HepG2 (cell line): ENCODE measurements at regions not wholly inside any gene's neighbourhood (a gene's known extent, or its start where the extent isn't known, plus 50 kb on each side); places are given as distances from the start of the nearest gene placed in this dataset.

Experiments
- ATAC-seq: fragments of 200-7000 bp; cut with Tn5 transposase; 3 replicates; pipeline ENCODE4 v1.9.1; 2020; ENCODE audit warnings: mild to moderate bottlenecking, moderate library complexity
- BruUV-seq: library from RNA; stranded (reverse); fragments of 400-500 nt; replicated peaks from 2 replicates; lab custom pipeline; 2021; lab: Mats Ljungman, UMichigan
- CTCF ChIA-PET: fragments of 300-600 bp; formaldehyde crosslinking; extraction: SDS; loops from one replicate; lab custom pipeline; 2021; ENCODE audit warnings: low total read pairs, inconsistent platforms, low intra/inter-chr PET ratio; lab: Yijun Ruan, JAX
- POLR2A ChIA-PET: fragments of 350-600 bp; sonication (Branson Sonifier 250); formaldehyde crosslinking; loops from one replicate; lab custom pipeline; 2020; ENCODE audit warnings: antibody characterized with exemption, inconsistent platforms; lab: Yijun Ruan, JAX
- DNase-seq: peaks from one replicate; pipeline ENCODE4 v3.0.0-alpha.2; 2015; ENCODE audit warnings: low spot score
- FAIRE-seq: peaks from 3 replicates; lab custom pipeline; 2011; peaks lifted over from hg19 to GRCh38; lab: Jason Lieb, UNC
- H2AFZ ChIP-seq: one replicate; pipeline ENCODE4 v1.6.1; 2011; ENCODE audit warnings: low read length, inconsistent platforms
- H3K27ac ChIP-seq: fragments of 300-600 bp; 3 replicates; pipeline ENCODE4 v1.8.0; 2011; ENCODE audit warnings: mixed run types, mild to moderate bottlenecking, mixed read lengths, low read length, inconsistent platforms; ENCODE audit not compliant: insufficient read depth; ENCODE audit errors: extremely low read length
- H3K27me3 ChIP-seq, 2 experiments: fragments of 200-600 bp in 1 of 2; 2 replicates in 1 of 2; 3 replicates in 1 of 2; pipeline versions ENCODE4 v1.6.0 to v1.8.0; 2011; ENCODE audit warnings: low read length in 2 of 2, mild to moderate bottlenecking in 2 of 2, moderate library complexity in 2 of 2, inconsistent platforms in 1 of 2; ENCODE audit not compliant: insufficient read depth in 2 of 2, control insufficient read depth in 1 of 2
- H3K36me3 ChIP-seq, 2 experiments: fragments of 200-600 bp in 1 of 2; replicated peaks in 1 of 2; 2 replicates in 1 of 2; 3 replicates in 1 of 2; pipeline versions ENCODE4 v1.5.1 to v1.8.0; 2011; ENCODE audit warnings: low read length in 2 of 2, inconsistent platforms in 1 of 2; ENCODE audit not compliant: insufficient read depth in 2 of 2, control insufficient read depth in 1 of 2
- H3K4me1 ChIP-seq: 2 replicates; pipeline ENCODE4 v1.5.1; 2012; ENCODE audit warnings: low read length, inconsistent platforms; ENCODE audit not compliant: insufficient read depth
- H3K4me2 ChIP-seq: 2 replicates; pipeline ENCODE4 v1.6.0; 2011; ENCODE audit warnings: low read depth, low read length, inconsistent platforms
- H3K4me3 ChIP-seq, 3 experiments: fragments of 200-600 bp in 1 of 3; sonication (generic), shearing (Covaris generic) in 1 of 3; replicated peaks in 1 of 3; 2 replicates each; pipeline ENCODE4 v1.5.1; 2011 to 2016; ENCODE audit warnings: low read length in 3 of 3, inconsistent platforms in 2 of 3, low read depth in 2 of 3, mild to moderate bottlenecking in 2 of 3, control low read depth in 1 of 3, mixed read lengths in 1 of 3; ENCODE audit not compliant: insufficient read depth in 1 of 3
- H3K79me2 ChIP-seq: one replicate; pipeline ENCODE4 v1.6.1; 2011; ENCODE audit warnings: low read length, inconsistent platforms; ENCODE audit not compliant: insufficient read depth
- H3K9ac ChIP-seq: 2 replicates; pipeline ENCODE4 v1.6.0; 2011; ENCODE audit warnings: mild to moderate bottlenecking, low read depth, low read length, inconsistent platforms; ENCODE audit not compliant: insufficient read depth
- H3K9me3 ChIP-seq: 2 replicates; pipeline ENCODE4 v1.5.1; 2012; ENCODE audit warnings: mild to moderate bottlenecking, low read length
- H4K20me1 ChIP-seq: 2 replicates; pipeline ENCODE4 v1.6.0; 2011; ENCODE audit warnings: inconsistent platforms, mild to moderate bottlenecking, low read length, moderate library complexity; ENCODE audit not compliant: insufficient read depth
- CCAR2 ChIP-seq: fragments of 200-400 bp; formaldehyde crosslinking; optimal IDR thresholded peaks from 2 replicates; pipeline ENCODE3; 2018; ENCODE audit warnings: low read depth, mild to moderate bottlenecking, low read length, moderate library complexity
- DRAP1 ChIP-seq: IDR thresholded peaks from 2 replicates; pipeline ENCODE4 v1.6.1; 2016; ENCODE audit warnings: missing genetic modification reagents, missing compliant biosample characterization
- FOXA1 ChIP-seq, 2 experiments: fragments of 450-650 bp in 1 of 2; sonication (generic) in 1 of 2; formaldehyde crosslinking in 1 of 2; IDR thresholded peaks; 2 replicates each; pipeline versions ENCODE4 v1.4.0 to v1.6.1; 2016 to 2020; ENCODE audit warnings: missing genetic modification reagents in 1 of 2
- GATAD1 ChIP-seq: IDR thresholded peaks from 2 replicates; pipeline ENCODE4 v1.6.1; 2016; ENCODE audit warnings: missing genetic modification reagents, missing compliant biosample characterization
- HNRNPUL1 ChIP-seq: fragments of 200-400 bp; formaldehyde crosslinking; IDR thresholded peaks from 2 replicates; pipeline ENCODE4 v1.6.1; 2017; ENCODE audit warnings: low read depth, mild to moderate bottlenecking, low read length, moderate library complexity
- JARID2 ChIP-seq: sonication (generic); formaldehyde crosslinking; IDR thresholded peaks from 2 replicates; pipeline ENCODE4 v1.8.1; 2023; ENCODE audit warnings: missing genetic modification reagents, inconsistent platforms; ENCODE audit not compliant: insufficient replicate concordance
- NONO ChIP-seq, 2 experiments: fragments of 450-650 bp in 1 of 2; sonication (generic) in 1 of 2; formaldehyde crosslinking in 1 of 2; IDR thresholded peaks in 1 of 2; conservative IDR thresholded peaks in 1 of 2; 2 replicates each; pipeline versions ENCODE4 v1.6.1 to v1.8.0; 2017 to 2022; ENCODE audit warnings: mild to moderate bottlenecking in 1 of 2, missing genetic modification reagents in 1 of 2, moderate library complexity in 1 of 2
- NR3C1 ChIP-seq: sonication (generic); formaldehyde crosslinking; IDR thresholded peaks from 2 replicates; pipeline ENCODE4 v1.4.0; 2020; ENCODE audit warnings: missing genetic modification reagents
- PAF1 ChIP-seq: IDR thresholded peaks from 2 replicates; pipeline ENCODE4 v1.6.1; 2016; ENCODE audit warnings: missing genetic modification reagents, missing compliant biosample characterization
- ZNF207 ChIP-seq: fragments of 450-650 bp; IDR thresholded peaks from 2 replicates; pipeline ENCODE4 v1.6.1; 2016; ENCODE audit warnings: antibody characterized with exemption, borderline replicate concordance
- ZNF264 ChIP-seq: sonication (generic); formaldehyde crosslinking; IDR thresholded peaks from 2 replicates; pipeline ENCODE4 v1.4.0; 2020; ENCODE audit warnings: missing genetic modification reagents
- ZNF557 ChIP-seq: sonication (generic); formaldehyde crosslinking; IDR thresholded peaks from 2 replicates; pipeline ENCODE4 v1.4.0; 2020; ENCODE audit warnings: missing genetic modification reagents
- WGBS: methylation state at CpG from one replicate; pipeline ENCODE4 v1.1.6; 2017; ENCODE audit warnings: low lambda C conversion rate; 5-methylcytosine and 5-hydroxymethylcytosine counted together
- in situ Hi-C: cut with HindIII; loops from 2 replicates; pipeline ENCODE4 v1.10.0; 2017; ENCODE audit warnings: low pct_unique_long_range_greater_than_20kb; ENCODE audit not compliant: extremely low pct_ligation_motif_present
- intact Hi-C: fragments of 100-400 bp; cut with micrococcal nuclease; formaldehyde crosslinking; loops from one replicate; pipeline ENCODE4 v1.10.0; 2022; ENCODE audit not compliant: unreplicated experiment
- TF ChIP-seq, protein P1 (sequence below): IDR thresholded peaks from 2 replicates; pipeline ENCODE4 v1.6.1; 2012; ENCODE audit warnings: low read length, improper control_type of control experiment
- TF ChIP-seq, protein P2 (sequence below), 2 experiments: sonication (generic) in 1 of 2; formaldehyde crosslinking in 1 of 2; IDR thresholded peaks; 2 replicates each; pipeline versions ENCODE4 v1.5.1 to v1.6.1; 2011 to 2020; ENCODE audit warnings: borderline replicate concordance in 1 of 2, low read depth in 1 of 2, low read length in 1 of 2, mild to moderate bottlenecking in 1 of 2, missing genetic modification reagents in 1 of 2, moderate library complexity in 1 of 2
- TF ChIP-seq, protein P3 (sequence below): IDR thresholded peaks from 2 replicates; pipeline ENCODE4 v1.4.0; 2020; ENCODE audit warnings: mild to moderate bottlenecking, missing genetic modification reagents

GRCh38 chr18:40864846-40865245 is 1090.2 kb upstream of the PIK3C3 start:
- ATAC-seq (no peak), DNase-seq (no peak), FAIRE-seq (no peak)
- no peak overlapping the region for H3K4me3 ChIP-seq
- BruUV-seq: no TSS peak
- no peaks in the 10 kb centered on the region for H3K79me2 ChIP-seq
- no peaks in the 10 kb centered on the region for H3K4me1 ChIP-seq
- H3K27ac ChIP-seq: no peak overlapping the region
- intact Hi-C loops (no loop called here), in situ Hi-C loops (no loop called here)
- no peaks in the 10 kb centered on the region for H4K20me1 ChIP-seq
- TF ChIP-seq DRAP1 (CRISPR knock-in tag) (no peak), HNRNPUL1 (no peak), CCAR2 (no peak), JARID2 (CRISPR knock-in tag) (no peak), ZNF207 (no peak), GATAD1 (no peak), NR3C1 (CRISPR knock-in tag) (no peak), NONO (IDR thresholded peaks at IDR 0.05) (no peak), NONO (CRISPR knock-in tag; conservative IDR thresholded peaks at IDR 0.05) (no peak), FOXA1 (IDR thresholded peaks at IDR 0.05) (no peak), FOXA1 (CRISPR knock-in tag; IDR thresholded peaks at IDR 0.05) (no peak), ZNF264 (no peak), PAF1 (CRISPR knock-in tag) (no peak), ZNF557 (CRISPR knock-in tag) (no peak)
- TF ChIP-seq, protein P1, sequence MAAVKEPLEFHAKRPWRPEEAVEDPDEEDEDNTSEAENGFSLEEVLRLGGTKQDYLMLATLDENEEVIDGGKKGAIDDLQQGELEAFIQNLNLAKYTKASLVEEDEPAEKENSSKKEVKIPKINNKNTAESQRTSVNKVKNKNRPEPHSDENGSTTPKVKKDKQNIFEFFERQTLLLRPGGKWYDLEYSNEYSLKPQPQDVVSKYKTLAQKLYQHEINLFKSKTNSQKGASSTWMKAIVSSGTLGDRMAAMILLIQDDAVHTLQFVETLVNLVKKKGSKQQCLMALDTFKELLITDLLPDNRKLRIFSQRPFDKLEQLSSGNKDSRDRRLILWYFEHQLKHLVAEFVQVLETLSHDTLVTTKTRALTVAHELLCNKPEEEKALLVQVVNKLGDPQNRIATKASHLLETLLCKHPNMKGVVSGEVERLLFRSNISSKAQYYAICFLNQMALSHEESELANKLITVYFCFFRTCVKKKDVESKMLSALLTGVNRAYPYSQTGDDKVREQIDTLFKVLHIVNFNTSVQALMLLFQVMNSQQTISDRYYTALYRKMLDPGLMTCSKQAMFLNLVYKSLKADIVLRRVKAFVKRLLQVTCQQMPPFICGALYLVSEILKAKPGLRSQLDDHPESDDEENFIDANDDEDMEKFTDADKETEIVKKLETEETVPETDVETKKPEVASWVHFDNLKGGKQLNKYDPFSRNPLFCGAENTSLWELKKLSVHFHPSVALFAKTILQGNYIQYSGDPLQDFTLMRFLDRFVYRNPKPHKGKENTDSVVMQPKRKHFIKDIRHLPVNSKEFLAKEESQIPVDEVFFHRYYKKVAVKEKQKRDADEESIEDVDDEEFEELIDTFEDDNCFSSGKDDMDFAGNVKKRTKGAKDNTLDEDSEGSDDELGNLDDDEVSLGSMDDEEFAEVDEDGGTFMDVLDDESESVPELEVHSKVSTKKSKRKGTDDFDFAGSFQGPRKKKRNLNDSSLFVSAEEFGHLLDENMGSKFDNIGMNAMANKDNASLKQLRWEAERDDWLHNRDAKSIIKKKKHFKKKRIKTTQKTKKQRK: no peak
- TF ChIP-seq, protein P2, sequence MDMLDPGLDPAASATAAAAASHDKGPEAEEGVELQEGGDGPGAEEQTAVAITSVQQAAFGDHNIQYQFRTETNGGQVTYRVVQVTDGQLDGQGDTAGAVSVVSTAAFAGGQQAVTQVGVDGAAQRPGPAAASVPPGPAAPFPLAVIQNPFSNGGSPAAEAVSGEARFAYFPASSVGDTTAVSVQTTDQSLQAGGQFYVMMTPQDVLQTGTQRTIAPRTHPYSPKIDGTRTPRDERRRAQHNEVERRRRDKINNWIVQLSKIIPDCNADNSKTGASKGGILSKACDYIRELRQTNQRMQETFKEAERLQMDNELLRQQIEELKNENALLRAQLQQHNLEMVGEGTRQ (IDR thresholded peaks at IDR 0.05; ENCODE audit: low read depth, low read length): no peak
- TF ChIP-seq, protein P2 (CRISPR knock-in tag; IDR thresholded peaks at IDR 0.05; ENCODE audit: borderline replicate concordance): no peak
- TF ChIP-seq, protein P3, sequence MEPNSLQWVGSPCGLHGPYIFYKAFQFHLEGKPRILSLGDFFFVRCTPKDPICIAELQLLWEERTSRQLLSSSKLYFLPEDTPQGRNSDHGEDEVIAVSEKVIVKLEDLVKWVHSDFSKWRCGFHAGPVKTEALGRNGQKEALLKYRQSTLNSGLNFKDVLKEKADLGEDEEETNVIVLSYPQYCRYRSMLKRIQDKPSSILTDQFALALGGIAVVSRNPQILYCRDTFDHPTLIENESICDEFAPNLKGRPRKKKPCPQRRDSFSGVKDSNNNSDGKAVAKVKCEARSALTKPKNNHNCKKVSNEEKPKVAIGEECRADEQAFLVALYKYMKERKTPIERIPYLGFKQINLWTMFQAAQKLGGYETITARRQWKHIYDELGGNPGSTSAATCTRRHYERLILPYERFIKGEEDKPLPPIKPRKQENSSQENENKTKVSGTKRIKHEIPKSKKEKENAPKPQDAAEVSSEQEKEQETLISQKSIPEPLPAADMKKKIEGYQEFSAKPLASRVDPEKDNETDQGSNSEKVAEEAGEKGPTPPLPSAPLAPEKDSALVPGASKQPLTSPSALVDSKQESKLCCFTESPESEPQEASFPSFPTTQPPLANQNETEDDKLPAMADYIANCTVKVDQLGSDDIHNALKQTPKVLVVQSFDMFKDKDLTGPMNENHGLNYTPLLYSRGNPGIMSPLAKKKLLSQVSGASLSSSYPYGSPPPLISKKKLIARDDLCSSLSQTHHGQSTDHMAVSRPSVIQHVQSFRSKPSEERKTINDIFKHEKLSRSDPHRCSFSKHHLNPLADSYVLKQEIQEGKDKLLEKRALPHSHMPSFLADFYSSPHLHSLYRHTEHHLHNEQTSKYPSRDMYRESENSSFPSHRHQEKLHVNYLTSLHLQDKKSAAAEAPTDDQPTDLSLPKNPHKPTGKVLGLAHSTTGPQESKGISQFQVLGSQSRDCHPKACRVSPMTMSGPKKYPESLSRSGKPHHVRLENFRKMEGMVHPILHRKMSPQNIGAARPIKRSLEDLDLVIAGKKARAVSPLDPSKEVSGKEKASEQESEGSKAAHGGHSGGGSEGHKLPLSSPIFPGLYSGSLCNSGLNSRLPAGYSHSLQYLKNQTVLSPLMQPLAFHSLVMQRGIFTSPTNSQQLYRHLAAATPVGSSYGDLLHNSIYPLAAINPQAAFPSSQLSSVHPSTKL: no peak
- ChIA-PET POLR2A (no interaction called here), CTCF (no interaction called here)
- no peaks in the 10 kb centered on the region for H3K36me3 ChIP-seq
- H2AFZ ChIP-seq: no peak overlapping the region
- no peak overlapping the region for H3K4me2 ChIP-seq
- 44% methylated on average over 2 of the region's 2 CpGs for WGBS
- no peaks in the 10 kb centered on the region for H3K27me3 ChIP-seq
- H3K9me3 ChIP-seq: no peaks in the 10 kb centered on the region
- H3K9ac ChIP-seq: no peak overlapping the region
